Activated naive CD4-positive, alpha-beta T cell treated with anti-CD3 and anti-CD28 coated beads, Interleukin-2, amount 50 U/mL, for 72 hours (primary cell): ENCODE measurements at regions not wholly inside any gene's neighbourhood (a gene's known extent, or its start where the extent isn't known, plus 50 kb on each side); places are given as distances from the start of the nearest gene placed in this dataset.
"Not testable (repeated sequence)": the region's sequence is repeated elsewhere in the genome, so short reads cannot be mapped to it uniquely, and the experiment has no call there.

Experiments
- ATAC-seq, 2 donors: fragments of 150-1000 bp; cut with Tn5 transposase; 2 replicates each; pipeline ENCODE4 v1.10.0; 2021; ENCODE audit warnings: mild to moderate bottlenecking in 2 of 2, moderate library complexity in 2 of 2
- DNase-seq, 2 donors: peaks; one replicate each; pipeline ENCODE4 v3.0.0; 2021 to 2022; ENCODE audit warnings: low spot score in 2 of 2
- H3K27ac Mint-ChIP-seq, 2 donors: one replicate each; pipeline ENCODE4 v1.8.0; 2022; ENCODE audit warnings: mild to moderate bottlenecking in 2 of 2, mixed read lengths in 2 of 2
- H3K36me3 Mint-ChIP-seq, 2 donors: one replicate each; pipeline ENCODE4 v1.8.0; 2022; ENCODE audit warnings: mixed read lengths in 2 of 2
- H3K9me3 Mint-ChIP-seq, 2 donors: one replicate each; pipeline ENCODE4 v1.8.0; 2022; ENCODE audit warnings: mixed read lengths in 2 of 2

- ATAC-seq = no peak
Measured at GRCh38 chr2:61732787-61733186, 121.1 kb downstream of the FAM161A start.

GRCh38 chr2:61727746-61728145 is 126.1 kb downstream of the FAM161A start:
- Mint-ChIP-seq H3K36me3 (peaks cover 12 to 16% of the 10 kb centered on the region in 2 donors), H3K9me3 (peaks cover 11 to 21% of the 10 kb centered on the region in 2 donors), H3K27ac (no peak overlapping the region)
- ATAC-seq (peak; percentile 30 to 44), DNase-seq (no peak)

More at GRCh38 chr2:61732787-61733186, 121.1 kb downstream of the FAM161A start:
- H3K9me3 Mint-ChIP-seq = peaks cover 0 to 3% of the 10 kb centered on the region in 2 donors
- no peak overlapping the region for H3K27ac Mint-ChIP-seq
- peaks cover 0 to 3% of the 10 kb centered on the region in 2 donors for H3K36me3 Mint-ChIP-seq
- no peak for DNase-seq

GRCh38 chr2:61726456-61727209 is 127.2 kb downstream of the FAM161A start:
- Mint-ChIP-seq H3K36me3 (peaks cover 12 to 16% of the 10 kb centered on the region in 2 donors), H3K9me3 (peaks cover 11 to 21% of the 10 kb centered on the region in 2 donors), H3K27ac (peak overlapping the region in 1 of 2 donors; percentile 64)
- ATAC-seq (no peak), DNase-seq (no peak)

GRCh38 chr2:61723364-61723763 is 130.5 kb downstream of the FAM161A start:
- Mint-ChIP-seq H3K36me3 (peaks cover 12 to 16% of the 10 kb centered on the region in 2 donors), H3K9me3 (peaks cover 11 to 21% of the 10 kb centered on the region in 2 donors)
- not testable (repeated sequence) for H3K27ac Mint-ChIP-seq, DNase-seq, ATAC-seq

GRCh38 chr2:61722800-61723199 is 131.1 kb downstream of the FAM161A start:
- no peak for DNase-seq
- ATAC-seq = no peak
- Mint-ChIP-seq H3K36me3 (peaks cover 12 to 13% of the 10 kb centered on the region in 2 donors), H3K9me3 (peaks cover 11 to 18% of the 10 kb centered on the region in 2 donors), H3K27ac (no peak overlapping the region)

GRCh38 chr2:61722318-61722717 is 131.5 kb downstream of the FAM161A start:
- DNase-seq = no peak
- no peak for ATAC-seq
- Mint-ChIP-seq H3K9me3 (peaks cover 11 to 13% of the 10 kb centered on the region in 2 donors), H3K36me3 (peaks cover 12% of the 10 kb centered on the region in 2 donors), H3K27ac (no peak overlapping the region)

GRCh38 chr2:61721382-61721781 is 132.5 kb downstream of the FAM161A start:
- no peak for DNase-seq
- ATAC-seq = no peak
- peaks cover 5 to 6% of the 10 kb centered on the region in 2 donors for H3K9me3 Mint-ChIP-seq
- peaks cover 5 to 6% of the 10 kb centered on the region in 2 donors for H3K36me3 Mint-ChIP-seq
- H3K27ac Mint-ChIP-seq = no peak overlapping the region

- H3K9me3 Mint-ChIP-seq = peaks cover 1% of the 10 kb centered on the region in 2 donors
- DNase-seq (no peak), ATAC-seq (no peak)
- H3K36me3 Mint-ChIP-seq = peaks cover under 1 to 2% of the 10 kb centered on the region in 2 donors
- no peak overlapping the region for H3K27ac Mint-ChIP-seq
Measured at GRCh38 chr2:61720911-61721310, 132.9 kb downstream of the FAM161A start.

GRCh38 chr2:61718965-61719364 is 134.9 kb downstream of the FAM161A start:
- no peaks in the 10 kb centered on the region for H3K9me3 Mint-ChIP-seq
- H3K27ac Mint-ChIP-seq = no peak overlapping the region
- ATAC-seq (no peak), DNase-seq (no peak)
- H3K36me3 Mint-ChIP-seq = no peaks in the 10 kb centered on the region

GRCh38 chr2:61715506-61715905 is 138.4 kb downstream of the FAM161A start:
- Mint-ChIP-seq H3K9me3 (no peaks in the 10 kb centered on the region), H3K27ac (no peak overlapping the region), H3K36me3 (no peaks in the 10 kb centered on the region)
- ATAC-seq (no peak), DNase-seq (no peak)

GRCh38 chr2:61714210-61714609 is 139.7 kb downstream of the FAM161A start:
- ATAC-seq = no peak
- no peak overlapping the region for H3K27ac Mint-ChIP-seq
- DNase-seq = no peak
- no peaks in the 10 kb centered on the region for H3K36me3 Mint-ChIP-seq
- no peaks in the 10 kb centered on the region for H3K9me3 Mint-ChIP-seq

- ATAC-seq (no peak), DNase-seq (no peak)
- Mint-ChIP-seq H3K36me3 (no peaks in the 10 kb centered on the region), H3K9me3 (no peaks in the 10 kb centered on the region), H3K27ac (no peak overlapping the region)
Measured at GRCh38 chr2:61713457-61713856, 140.4 kb downstream of the FAM161A start.

- Mint-ChIP-seq H3K9me3 (no peaks in the 10 kb centered on the region), H3K36me3 (no peaks in the 10 kb centered on the region), H3K27ac (no peak overlapping the region)
- DNase-seq (no peak), ATAC-seq (no peak)
Measured at GRCh38 chr2:61712060-61712459, 141.8 kb downstream of the FAM161A start.

- Mint-ChIP-seq H3K27ac (no peak overlapping the region), H3K9me3 (no peaks in the 10 kb centered on the region), H3K36me3 (no peaks in the 10 kb centered on the region)
- DNase-seq (no peak), ATAC-seq (no peak)
Measured at GRCh38 chr2:61710711-61711110, 143.1 kb downstream of the FAM161A start.

GRCh38 chr2:61707984-61708852 is 145.6 kb downstream of the FAM161A start:
- no peak overlapping the region for H3K27ac Mint-ChIP-seq

GRCh38 chr2:61705625-61706024 is 148.2 kb downstream of the FAM161A start:
- no peak for DNase-seq
- no peaks in the 10 kb centered on the region for H3K9me3 Mint-ChIP-seq

More at GRCh38 chr2:61707984-61708852, 145.6 kb downstream of the FAM161A start:
- H3K9me3 Mint-ChIP-seq = no peaks in the 10 kb centered on the region
- DNase-seq = peak in 1 of 2 donors; percentile 15
- no peaks in the 10 kb centered on the region for H3K36me3 Mint-ChIP-seq
- peak; percentile 87 to 100 for ATAC-seq

GRCh38 chr2:61704364-61704763 is 149.5 kb downstream of the FAM161A start:
- no peak for DNase-seq
- no peaks in the 10 kb centered on the region for H3K9me3 Mint-ChIP-seq
- no peak overlapping the region for H3K27ac Mint-ChIP-seq
- no peaks in the 10 kb centered on the region for H3K36me3 Mint-ChIP-seq
- ATAC-seq = no peak

More at GRCh38 chr2:61705625-61706024, 148.2 kb downstream of the FAM161A start:
- Mint-ChIP-seq H3K36me3 (no peaks in the 10 kb centered on the region), H3K27ac (no peak overlapping the region)
- ATAC-seq = no peak
